SK-N-SH (cell line): ENCODE measurements at regions not wholly inside any gene's neighbourhood (a gene's known extent, or its start where the extent isn't known, plus 50 kb on each side); places are given as distances from the start of the nearest gene placed in this dataset.
"Not testable (repeated sequence)": the region's sequence is repeated elsewhere in the genome, so short reads cannot be mapped to it uniquely, and the experiment has no call there.

Source experiments
- CTCF ChIA-PET: fragments of 300-600, 350-600 bp; formaldehyde crosslinking; extraction: SDS; loops from one replicate; lab custom pipeline; 2021; lab: Yijun Ruan, JAX
- POLR2A ChIA-PET: fragments of 350-600 bp; sonication (Branson Sonifier 250); formaldehyde crosslinking; extraction: SDS; loops from one replicate; lab custom pipeline; 2020; ENCODE audit warnings: antibody characterized with exemption, inconsistent platforms; lab: Yijun Ruan, JAX
- DNase-seq: peaks from one replicate; pipeline ENCODE4 v3.0.0; 2012
- H2AFZ ChIP-seq: fragments of 200-600 bp; sonication (generic); 2 replicates; pipeline ENCODE4 v1.8.1; 2016; ENCODE audit warnings: antibody characterized with exemption, mild to moderate bottlenecking, low read depth
- H3F3A ChIP-seq: fragments of 200-600 bp; sonication (generic); replicated peaks from 2 replicates; pipeline ENCODE3; 2016; ENCODE audit warnings: antibody characterized with exemption, mild to moderate bottlenecking; ENCODE audit not compliant: insufficient read depth
- H3K27ac ChIP-seq, 2 experiments: fragments of 200-500 bp in 1 of 2; fragments of 200-600 bp in 1 of 2; sonication (Bioruptor generic) in 1 of 2; sonication (generic), shearing (Covaris generic) in 1 of 2; 2 replicates each; pipeline versions ENCODE4 v1.5.1 to v1.6.1; 2014 to 2016; ENCODE audit warnings: low read depth in 2 of 2, inconsistent platforms in 1 of 2, low read length in 1 of 2, mild to moderate bottlenecking in 1 of 2, mixed read lengths in 1 of 2
- H3K27me3 ChIP-seq: fragments of 200-600 bp; sonication (generic), shearing (Covaris generic); 2 replicates; pipeline ENCODE4 v1.6.1; 2016; ENCODE audit warnings: mixed run types; ENCODE audit not compliant: insufficient read depth
- H3K36me3 ChIP-seq, 2 experiments: fragments of 200-500 bp in 1 of 2; fragments of 200-600 bp in 1 of 2; sonication (Bioruptor generic) in 1 of 2; sonication (generic) in 1 of 2; replicated peaks in 1 of 2; 2 replicates each; pipeline versions ENCODE3 to v1.5.1; 2014 to 2016; ENCODE audit warnings: low read length in 1 of 2, mild to moderate bottlenecking in 1 of 2; ENCODE audit not compliant: insufficient read depth in 2 of 2, control insufficient read depth in 1 of 2
- H3K4me1 ChIP-seq, 2 experiments: fragments of 200-500 bp in 1 of 2; fragments of 200-600 bp in 1 of 2; sonication (Bioruptor generic) in 1 of 2; sonication (generic), shearing (Covaris generic) in 1 of 2; 2 replicates each; pipeline versions ENCODE4 v1.5.1 to v1.6.1; 2014 to 2016; ENCODE audit warnings: low read depth in 1 of 2, low read length in 1 of 2, mixed run types in 1 of 2; ENCODE audit not compliant: insufficient read depth in 2 of 2, control insufficient read depth in 1 of 2
- H3K4me2 ChIP-seq: fragments of 200-600 bp; sonication (generic), shearing (Covaris generic); 2 replicates; pipeline ENCODE4 v1.6.1; 2017; ENCODE audit warnings: mixed run types
- H3K4me3 ChIP-seq, 2 experiments: fragments of 200-500 bp in 1 of 2; fragments of 200-600 bp in 1 of 2; sonication (Bioruptor generic) in 1 of 2; sonication (generic), shearing (Covaris generic) in 1 of 2; 2 replicates each; pipeline versions ENCODE4 v1.5.1 to v1.8.1; 2014 to 2016; ENCODE audit warnings: low read depth in 2 of 2, inconsistent platforms in 1 of 2, low read length in 1 of 2, mild to moderate bottlenecking in 1 of 2, mixed read lengths in 1 of 2, moderate library complexity in 1 of 2
- H3K79me2 ChIP-seq: fragments of 200-600 bp; sonication (generic); 2 replicates; pipeline ENCODE4 v1.8.1; 2017; ENCODE audit warnings: mild to moderate bottlenecking; ENCODE audit not compliant: insufficient read depth
- H3K9ac ChIP-seq: fragments of 200-600 bp; sonication (generic); 2 replicates; pipeline ENCODE4 v1.6.1; 2017; ENCODE audit warnings: mixed run types
- H3K9me2 ChIP-seq: fragments of 200-600 bp; sonication (generic); 2 replicates; pipeline ENCODE4 v1.6.1; 2017; ENCODE audit warnings: mixed run types
- H3K9me3 ChIP-seq: fragments of 200-600 bp; sonication (generic); 2 replicates; pipeline ENCODE4 v1.6.1; 2017; ENCODE audit warnings: mixed run types, mild to moderate bottlenecking, moderate library complexity
- H4K20me1 ChIP-seq: fragments of 200-600 bp; sonication (generic); 2 replicates; pipeline ENCODE4 v1.6.1; 2017; ENCODE audit warnings: mild to moderate bottlenecking, mixed run types; ENCODE audit not compliant: insufficient read depth
- ELF1 ChIP-seq: IDR thresholded peaks from 2 replicates; pipeline ENCODE4 v1.4.0; 2012
- EP300 ChIP-seq, 2 experiments: IDR thresholded peaks; 2 replicates each; pipeline versions ENCODE4 v1.4.0 to v1.6.1; 2012; ENCODE audit warnings: borderline replicate concordance in 1 of 2, low read depth in 1 of 2, low read length in 1 of 2
- EZH2phosphoT487 ChIP-seq: fragments of 200-600 bp; sonication (generic); IDR thresholded peaks from 2 replicates; pipeline ENCODE4 v1.6.1; 2017; ENCODE audit warnings: low read depth, mixed run types, mild to moderate bottlenecking, antibody characterized with exemption, moderate library complexity, borderline replicate concordance
- FOSL2 ChIP-seq: IDR thresholded peaks from 2 replicates; pipeline ENCODE4 v1.4.0; 2012; ENCODE audit warnings: low read depth, mild to moderate bottlenecking, moderate library complexity, borderline replicate concordance
- FOXJ3 ChIP-seq: sonication (generic); formaldehyde crosslinking; IDR thresholded peaks from 2 replicates; pipeline ENCODE4 v1.5.1; 2020; ENCODE audit warnings: mild to moderate bottlenecking, missing genetic modification reagents
- FOXM1 ChIP-seq: IDR thresholded peaks from 2 replicates; pipeline ENCODE4 v1.4.0; 2012; ENCODE audit warnings: low read depth, mild to moderate bottlenecking
- NRF1 ChIP-seq: IDR thresholded peaks from 2 replicates; pipeline ENCODE4 v1.6.1; 2012; ENCODE audit warnings: low read depth, mild to moderate bottlenecking, low read length
- POLR2AphosphoS5 ChIP-seq: IDR thresholded peaks from 2 replicates; pipeline ENCODE4 v1.6.1; 2012; ENCODE audit warnings: low read depth, low read length
- RCOR1 ChIP-seq: fragments of 150-350 bp; IDR thresholded peaks from 2 replicates; pipeline ENCODE4 v1.6.1; 2017; ENCODE audit warnings: antibody characterized with exemption, low read length
- RFX5 ChIP-seq: IDR thresholded peaks from 2 replicates; pipeline ENCODE4 v1.6.1; 2012; ENCODE audit warnings: mild to moderate bottlenecking, improper control_type of control experiment, low read length
- RXRA ChIP-seq: IDR thresholded peaks from 2 replicates; pipeline ENCODE4 v1.4.0; 2012; ENCODE audit warnings: low read depth, mild to moderate bottlenecking, borderline replicate concordance
- TCF12 ChIP-seq: IDR thresholded peaks from 2 replicates; pipeline ENCODE4 v1.4.0; 2012
- TEAD4 ChIP-seq: IDR thresholded peaks from 2 replicates; pipeline ENCODE4 v1.4.0; 2012; ENCODE audit warnings: mild to moderate bottlenecking, borderline replicate concordance; ENCODE audit not compliant: insufficient read depth
- WGBS: methylation state at CpG from one replicate; pipeline ENCODE4 v1.1.6; 2017; ENCODE audit warnings: low lambda C conversion rate; 5-methylcytosine and 5-hydroxymethylcytosine counted together
- TF ChIP-seq, protein P1 (sequence below): IDR thresholded peaks from 2 replicates; pipeline ENCODE4; 2012
- TF ChIP-seq, protein P2 (sequence below): IDR thresholded peaks from 2 replicates; pipeline ENCODE4 v1.6.1; 2012; ENCODE audit warnings: mild to moderate bottlenecking, low read depth, low read length, moderate library complexity
- TF ChIP-seq, protein P3 (sequence below): IDR thresholded peaks from 2 replicates; pipeline ENCODE4 v1.4.0; 2012; ENCODE audit warnings: low read depth
- TF ChIP-seq, protein P4 (sequence below): fragments of 150-350 bp; IDR thresholded peaks from 2 replicates; pipeline ENCODE4 v1.6.1; 2016; ENCODE audit warnings: mild to moderate bottlenecking, low read depth, low read length

DNA sequence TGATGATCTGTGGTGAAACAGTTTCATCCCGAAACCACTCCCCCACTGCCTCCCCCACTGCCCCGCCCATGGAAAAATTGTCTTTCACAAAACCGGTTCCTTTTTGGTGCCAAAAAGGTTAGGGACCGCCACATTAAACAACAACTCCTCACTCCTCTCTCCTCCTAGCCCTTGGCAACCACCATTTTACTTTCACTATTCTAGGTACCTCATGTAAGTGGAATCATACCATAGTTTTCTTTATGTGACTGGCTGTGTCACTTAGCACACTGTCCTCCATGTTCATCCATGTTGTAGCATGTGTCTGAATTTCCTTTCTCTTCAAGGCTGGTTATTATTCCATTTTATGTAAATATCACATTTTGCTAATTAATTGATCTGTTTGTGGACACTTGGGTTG, 99.3 kb downstream of the UTRN start (continued):
- no peak for TF ChIP-seq FOXJ3 (CRISPR knock-in tag)

DNA sequence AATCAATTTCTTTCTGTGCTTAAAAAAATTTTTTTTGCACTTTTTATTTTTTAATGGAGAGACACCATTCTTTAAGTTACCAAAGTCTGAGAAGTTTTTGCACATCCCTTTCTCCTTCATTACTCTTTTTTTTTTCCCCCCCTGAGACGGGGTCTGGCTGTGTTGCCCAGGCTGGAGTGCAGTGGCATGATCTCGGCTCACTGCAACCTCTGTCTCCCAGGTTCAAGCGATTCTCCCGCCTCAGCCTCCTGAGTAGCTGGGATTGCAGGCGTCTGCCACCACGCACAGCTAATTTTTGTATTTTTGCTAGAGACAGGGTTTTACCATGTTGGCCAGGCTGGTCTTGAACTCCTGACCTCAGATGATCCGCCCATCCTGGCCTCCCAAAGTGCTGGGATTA, 104.3 kb downstream of the UTRN start:
- H3F3A ChIP-seq, H4K20me1 ChIP-seq, DNase-seq, H3K4me3 ChIP-seq, CTCF ChIA-PET, H3K4me1 ChIP-seq, H2AFZ ChIP-seq, POLR2A ChIA-PET, H3K27ac ChIP-seq, H3K36me3 ChIP-seq, H3K79me2 ChIP-seq, H3K9me2 ChIP-seq, H3K9ac ChIP-seq, H3K27me3 ChIP-seq, H3K4me2 ChIP-seq, H3K9me3 ChIP-seq: not testable (repeated sequence)
- WGBS, result 31% methylated on average over 7 of the region's 7 CpGs

DNA sequence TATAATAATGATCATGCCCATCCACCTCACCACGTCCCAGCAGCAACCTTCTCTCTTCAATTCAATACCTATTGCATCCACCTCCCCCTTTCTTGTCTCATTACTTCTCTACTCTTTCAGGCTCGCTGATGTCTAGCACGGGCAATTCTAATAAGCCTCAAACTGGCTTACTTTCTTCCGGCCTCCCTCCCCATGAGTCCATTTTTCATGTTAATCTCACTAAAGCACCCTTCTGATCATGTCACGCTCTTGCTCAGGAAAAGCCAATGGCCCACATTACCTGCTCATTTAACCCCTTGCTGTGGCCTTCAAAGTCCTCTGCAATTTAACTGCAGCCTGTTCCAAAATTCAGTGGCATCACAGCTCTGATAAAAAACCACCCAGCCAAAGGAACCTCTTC, 105.1 kb downstream of the UTRN start:
- 16% methylated on average over 5 of the region's 5 CpGs for WGBS
- CTCF ChIA-PET, result no interaction called here

DNA sequence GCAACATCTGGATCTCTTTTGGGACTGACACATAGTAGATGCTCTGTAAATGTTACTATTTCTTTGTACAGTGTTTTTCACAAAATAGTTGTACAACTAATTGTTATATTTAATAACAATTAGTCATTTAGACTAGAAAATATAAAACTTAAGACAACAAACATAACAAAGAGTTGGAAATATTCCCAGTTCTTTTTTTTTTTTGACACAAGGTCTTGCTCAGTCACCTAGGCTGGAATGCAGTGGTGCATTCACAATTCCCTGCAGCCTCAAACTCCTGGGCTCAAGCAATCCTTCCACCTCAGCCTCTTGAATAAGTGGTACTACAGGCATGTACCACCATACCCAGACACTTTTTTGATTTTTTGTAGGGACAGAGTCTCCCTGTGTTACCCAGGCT, 105.8 kb downstream of the UTRN start:
- no peaks in the 10 kb centered on the region for H3K27me3 ChIP-seq
- H3K4me3 ChIP-seq, result no peak overlapping the region
- H3K4me2 ChIP-seq, result no peak overlapping the region
- peaks cover 4% of the 10 kb centered on the region for H3F3A ChIP-seq
- H2AFZ ChIP-seq, result no peak overlapping the region
- H4K20me1 ChIP-seq, result no peaks in the 10 kb centered on the region
- no peak overlapping the region for H3K27ac ChIP-seq
- H3K9ac ChIP-seq, result no peak overlapping the region
- no peaks in the 10 kb centered on the region for H3K9me2 ChIP-seq
- H3K9me3 ChIP-seq, result no peaks in the 10 kb centered on the region
- ChIA-PET CTCF (no interaction called here), POLR2A (no interaction called here)
- no peak for DNase-seq
- H3K36me3 ChIP-seq, result no peaks in the 10 kb centered on the region
- H3K79me2 ChIP-seq, result no peaks in the 10 kb centered on the region; the same call in 1 of the 2 replicates
- H3K4me1 ChIP-seq, result no peaks in the 10 kb centered on the region
- no peak for TF ChIP-seq TEAD4
- TF ChIP-seq FOXM1, result no peak
- TF ChIP-seq, protein P1, sequence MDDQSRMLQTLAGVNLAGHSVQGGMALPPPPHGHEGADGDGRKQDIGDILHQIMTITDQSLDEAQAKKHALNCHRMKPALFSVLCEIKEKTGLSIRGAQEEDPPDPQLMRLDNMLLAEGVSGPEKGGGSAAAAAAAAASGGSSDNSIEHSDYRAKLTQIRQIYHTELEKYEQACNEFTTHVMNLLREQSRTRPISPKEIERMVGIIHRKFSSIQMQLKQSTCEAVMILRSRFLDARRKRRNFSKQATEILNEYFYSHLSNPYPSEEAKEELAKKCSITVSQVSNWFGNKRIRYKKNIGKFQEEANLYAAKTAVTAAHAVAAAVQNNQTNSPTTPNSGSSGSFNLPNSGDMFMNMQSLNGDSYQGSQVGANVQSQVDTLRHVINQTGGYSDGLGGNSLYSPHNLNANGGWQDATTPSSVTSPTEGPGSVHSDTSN, result no peak
- TF ChIP-seq, protein P2, sequence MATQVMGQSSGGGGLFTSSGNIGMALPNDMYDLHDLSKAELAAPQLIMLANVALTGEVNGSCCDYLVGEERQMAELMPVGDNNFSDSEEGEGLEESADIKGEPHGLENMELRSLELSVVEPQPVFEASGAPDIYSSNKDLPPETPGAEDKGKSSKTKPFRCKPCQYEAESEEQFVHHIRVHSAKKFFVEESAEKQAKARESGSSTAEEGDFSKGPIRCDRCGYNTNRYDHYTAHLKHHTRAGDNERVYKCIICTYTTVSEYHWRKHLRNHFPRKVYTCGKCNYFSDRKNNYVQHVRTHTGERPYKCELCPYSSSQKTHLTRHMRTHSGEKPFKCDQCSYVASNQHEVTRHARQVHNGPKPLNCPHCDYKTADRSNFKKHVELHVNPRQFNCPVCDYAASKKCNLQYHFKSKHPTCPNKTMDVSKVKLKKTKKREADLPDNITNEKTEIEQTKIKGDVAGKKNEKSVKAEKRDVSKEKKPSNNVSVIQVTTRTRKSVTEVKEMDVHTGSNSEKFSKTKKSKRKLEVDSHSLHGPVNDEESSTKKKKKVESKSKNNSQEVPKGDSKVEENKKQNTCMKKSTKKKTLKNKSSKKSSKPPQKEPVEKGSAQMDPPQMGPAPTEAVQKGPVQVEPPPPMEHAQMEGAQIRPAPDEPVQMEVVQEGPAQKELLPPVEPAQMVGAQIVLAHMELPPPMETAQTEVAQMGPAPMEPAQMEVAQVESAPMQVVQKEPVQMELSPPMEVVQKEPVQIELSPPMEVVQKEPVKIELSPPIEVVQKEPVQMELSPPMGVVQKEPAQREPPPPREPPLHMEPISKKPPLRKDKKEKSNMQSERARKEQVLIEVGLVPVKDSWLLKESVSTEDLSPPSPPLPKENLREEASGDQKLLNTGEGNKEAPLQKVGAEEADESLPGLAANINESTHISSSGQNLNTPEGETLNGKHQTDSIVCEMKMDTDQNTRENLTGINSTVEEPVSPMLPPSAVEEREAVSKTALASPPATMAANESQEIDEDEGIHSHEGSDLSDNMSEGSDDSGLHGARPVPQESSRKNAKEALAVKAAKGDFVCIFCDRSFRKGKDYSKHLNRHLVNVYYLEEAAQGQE, result no peak
- no peak for TF ChIP-seq RFX5
- TF ChIP-seq, protein P3, sequence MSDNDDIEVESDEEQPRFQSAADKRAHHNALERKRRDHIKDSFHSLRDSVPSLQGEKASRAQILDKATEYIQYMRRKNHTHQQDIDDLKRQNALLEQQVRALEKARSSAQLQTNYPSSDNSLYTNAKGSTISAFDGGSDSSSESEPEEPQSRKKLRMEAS, result no peak
- no peak for TF ChIP-seq POLR2AphosphoS5
- no peak for TF ChIP-seq EP300 (IDR thresholded peaks at IDR 0.05; ENCODE audit: borderline replicate concordance in 1 of 2, low read depth in 1 of 2, low read length in 1 of 2)

More for the DNA sequence above, 105.1 kb downstream of the UTRN start:
- Histone ChIP-seq H3K4me2 (no peak overlapping the region), H3K9ac (no peak overlapping the region), H3K27me3 (no peaks in the 10 kb centered on the region), H3K4me1 (no peaks in the 10 kb centered on the region), H3K79me2 (no peaks in the 10 kb centered on the region; the same call in 1 of the 2 replicates), H3K4me3 (no peak overlapping the region), H3K9me3 (no peaks in the 10 kb centered on the region), H3K36me3 (no peaks in the 10 kb centered on the region), H3F3A (peaks cover 7% of the 10 kb centered on the region), H3K27ac (no peak overlapping the region), H3K9me2 (no peaks in the 10 kb centered on the region), H4K20me1 (no peaks in the 10 kb centered on the region), H2AFZ (no peak overlapping the region)
- no peak for DNase-seq
- POLR2A ChIA-PET, result no interaction called here
- TF ChIP-seq EP300 (IDR thresholded peaks at IDR 0.05; ENCODE audit: borderline replicate concordance in 1 of 2, low read depth in 1 of 2, low read length in 1 of 2) (no peak), TEAD4 (no peak), ELF1 (no peak), FOXJ3 (CRISPR knock-in tag) (no peak), NRF1 (no peak), FOSL2 (no peak), TCF12 (no peak), RXRA (no peak), FOXM1 (no peak), EZH2phosphoT487 (no peak), RCOR1 (no peak)
- TF ChIP-seq, protein P4, sequence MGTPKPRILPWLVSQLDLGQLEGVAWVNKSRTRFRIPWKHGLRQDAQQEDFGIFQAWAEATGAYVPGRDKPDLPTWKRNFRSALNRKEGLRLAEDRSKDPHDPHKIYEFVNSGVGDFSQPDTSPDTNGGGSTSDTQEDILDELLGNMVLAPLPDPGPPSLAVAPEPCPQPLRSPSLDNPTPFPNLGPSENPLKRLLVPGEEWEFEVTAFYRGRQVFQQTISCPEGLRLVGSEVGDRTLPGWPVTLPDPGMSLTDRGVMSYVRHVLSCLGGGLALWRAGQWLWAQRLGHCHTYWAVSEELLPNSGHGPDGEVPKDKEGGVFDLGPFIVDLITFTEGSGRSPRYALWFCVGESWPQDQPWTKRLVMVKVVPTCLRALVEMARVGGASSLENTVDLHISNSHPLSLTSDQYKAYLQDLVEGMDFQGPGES, result no peak
